H9 (cell line): ENCODE measurements at regions not wholly inside any gene's neighbourhood (a gene's known extent, or its start where the extent isn't known, plus 50 kb on each side); places are given as distances from the start of the nearest gene placed in this dataset.

Experiments
- DNase-seq: peaks from one replicate; pipeline ENCODE4 v3.0.0-alpha.2; 2017
- H2AFZ ChIP-seq: one replicate; pipeline ENCODE4 v1.6.1; 2013; ENCODE audit warnings: mild to moderate bottlenecking, low read length, control low read depth, moderate library complexity
- H2AK5ac ChIP-seq: 2 replicates; pipeline ENCODE4 v1.6.1; 2013; ENCODE audit warnings: low read length, control low read depth, mixed read lengths; ENCODE audit not compliant: insufficient read length
- H2BK120ac ChIP-seq: one replicate; pipeline ENCODE4 v1.6.1; 2013; ENCODE audit warnings: low read depth, mild to moderate bottlenecking, low read length, control low read depth, inconsistent platforms; ENCODE audit not compliant: poor library complexity, severe bottlenecking
- H2BK12ac ChIP-seq: 2 replicates; pipeline ENCODE4 v1.6.1; 2013; ENCODE audit warnings: low read length, control low read depth, mixed read lengths, low read depth; ENCODE audit not compliant: insufficient read length
- H2BK15ac ChIP-seq: 2 replicates; pipeline ENCODE4 v1.6.1; 2013; ENCODE audit warnings: low read depth, low read length, control low read depth
- H2BK20ac ChIP-seq: one replicate; pipeline ENCODE4 v1.6.1; 2013; ENCODE audit warnings: low read depth, mild to moderate bottlenecking, low read length, control low read depth, inconsistent platforms; ENCODE audit not compliant: poor library complexity, severe bottlenecking
- H2BK5ac ChIP-seq: 2 replicates; pipeline ENCODE4 v1.6.1; 2013; ENCODE audit warnings: low read length, control low read depth, mixed read lengths; ENCODE audit not compliant: insufficient read length
- H3K14ac ChIP-seq: 2 replicates; pipeline ENCODE4 v1.6.1; 2013; ENCODE audit warnings: low read length, control low read depth; ENCODE audit not compliant: insufficient read depth
- H3K18ac ChIP-seq: 2 replicates; pipeline ENCODE4 v1.6.1; 2013; ENCODE audit warnings: low read depth, mild to moderate bottlenecking, mixed read lengths, low read length, control low read depth; ENCODE audit not compliant: insufficient read length
- H3K23ac ChIP-seq: 2 replicates; pipeline ENCODE4 v1.6.1; 2013; ENCODE audit warnings: low read length, control low read depth, mixed read lengths, low read depth; ENCODE audit not compliant: insufficient read length
- H3K23me2 ChIP-seq: 2 replicates; pipeline ENCODE4 v1.6.1; 2013; ENCODE audit warnings: low read depth, mild to moderate bottlenecking, mixed read lengths, low read length, control low read depth; ENCODE audit not compliant: insufficient read length, poor library complexity, severe bottlenecking
- H3K27ac ChIP-seq: 2 replicates; pipeline ENCODE4 v1.5.1; 2013; ENCODE audit warnings: low read length, control low read depth, mixed read lengths, low read depth; ENCODE audit not compliant: insufficient read length
- H3K27me3 ChIP-seq: 2 replicates; pipeline ENCODE4 v1.6.1; 2013; ENCODE audit warnings: low read length, control low read depth, inconsistent platforms; ENCODE audit not compliant: insufficient read depth
- H3K4ac ChIP-seq: 2 replicates; pipeline ENCODE4 v1.6.1; 2013; ENCODE audit warnings: low read depth, mild to moderate bottlenecking, control low read depth, inconsistent platforms, low read length, moderate library complexity
- H3K4me1 ChIP-seq: 2 replicates; pipeline ENCODE4 v1.6.1; 2013; ENCODE audit warnings: low read length, control low read depth, inconsistent platforms; ENCODE audit not compliant: insufficient read depth
- H3K4me2 ChIP-seq: 2 replicates; pipeline ENCODE4 v1.6.1; 2013; ENCODE audit warnings: low read length, control low read depth, mixed read lengths; ENCODE audit not compliant: insufficient read length, insufficient read depth
- H3K56ac ChIP-seq: 2 replicates; pipeline ENCODE4 v1.6.1; 2013; ENCODE audit warnings: low read depth, mild to moderate bottlenecking, mixed read lengths, low read length, control low read depth; ENCODE audit not compliant: insufficient read length
- H3K79me1 ChIP-seq: 2 replicates; pipeline ENCODE4 v1.6.1; 2013; ENCODE audit warnings: low read depth, mild to moderate bottlenecking, moderate library complexity, low read length, control low read depth, inconsistent platforms; ENCODE audit not compliant: insufficient read depth, poor library complexity, severe bottlenecking
- H3K79me2 ChIP-seq: 2 replicates; pipeline ENCODE4 v1.6.1; 2013; ENCODE audit warnings: low read length, control low read depth, inconsistent platforms; ENCODE audit not compliant: insufficient read depth
- H3K9ac ChIP-seq: 2 replicates; pipeline ENCODE4 v1.6.1; 2013; ENCODE audit warnings: low read length, control low read depth, mixed read lengths; ENCODE audit not compliant: insufficient read length; ENCODE audit errors: extremely low read depth
- H3K9me3 ChIP-seq: one replicate; pipeline ENCODE4 v1.6.1; 2013; ENCODE audit warnings: low read depth, low read length, inconsistent platforms; ENCODE audit not compliant: control insufficient read depth
- H3T11ph ChIP-seq: one replicate; pipeline ENCODE4 v1.6.1; 2013; ENCODE audit warnings: mild to moderate bottlenecking, low read length, control low read depth, inconsistent platforms
- H4K20me1 ChIP-seq: one replicate; pipeline ENCODE4 v1.6.1; 2013; ENCODE audit not compliant: control insufficient read depth, insufficient read length, insufficient read depth
- H4K5ac ChIP-seq: 2 replicates; pipeline ENCODE4 v1.6.1; 2013; ENCODE audit warnings: low read depth, mild to moderate bottlenecking, mixed read lengths, low read length, control low read depth; ENCODE audit not compliant: insufficient read length
- H4K8ac ChIP-seq: replicated peaks from 2 replicates; pipeline ENCODE4 v1.6.1; 2013; ENCODE audit warnings: low read length, control low read depth, mixed read lengths, low read depth; ENCODE audit not compliant: insufficient read length
- H4K91ac ChIP-seq: 2 replicates; pipeline ENCODE4 v1.6.1; 2013; ENCODE audit warnings: low read depth, mild to moderate bottlenecking, moderate library complexity, mixed read lengths, low read length, control low read depth; ENCODE audit not compliant: insufficient read length
- H3K27ac Mint-ChIP-seq, 3 experiments: 2 replicates in 2 of 3; 3 replicates in 1 of 3; pipeline ENCODE4 v1.8.0; 2020 to 2021; ENCODE audit warnings: mixed read lengths in 3 of 3, mild to moderate bottlenecking in 1 of 3, moderate library complexity in 1 of 3
- H3K27me3 Mint-ChIP-seq: 2 replicates; pipeline ENCODE4 v1.8.0; 2021; ENCODE audit warnings: low read depth, mild to moderate bottlenecking, moderate library complexity, mixed read lengths
- H3K36me3 Mint-ChIP-seq, 3 experiments: 2 replicates in 2 of 3; 3 replicates in 1 of 3; pipeline ENCODE4 v1.8.0; 2020 to 2021; ENCODE audit warnings: low read depth in 3 of 3, mixed read lengths in 3 of 3; ENCODE audit not compliant: insufficient read depth in 1 of 3
- H3K4me1 Mint-ChIP-seq, 2 experiments: 2 replicates each; pipeline ENCODE4 v1.8.0; 2020; ENCODE audit warnings: mixed read lengths in 2 of 2
- H3K4me3 Mint-ChIP-seq, 2 experiments: 2 replicates in 1 of 2; 3 replicates in 1 of 2; pipeline ENCODE4 v1.8.0; 2020 to 2021; ENCODE audit warnings: mild to moderate bottlenecking in 2 of 2, mixed read lengths in 2 of 2, moderate library complexity in 1 of 2
- H3K9me3 Mint-ChIP-seq, 2 experiments: 2 replicates in 1 of 2; 3 replicates in 1 of 2; pipeline ENCODE4 v1.8.0; 2020; ENCODE audit warnings: mild to moderate bottlenecking in 2 of 2, mixed read lengths in 2 of 2, moderate library complexity in 1 of 2
- WGBS: extraction: QIAGEN DNeasy Blood & Tissue Kit; methylation state at CpG from one replicate; pipeline ENCODE4 v1.1.7; 2013; ENCODE audit warnings: missing lambda C conversion rate, low lambda C conversion rate, mixed read lengths; ENCODE audit not compliant: insufficient read length; ENCODE audit errors: extremely low coverage; 5-methylcytosine and 5-hydroxymethylcytosine counted together
- TF ChIP-seq, protein P1 (sequence below): fragments of 200-600 bp; sonication (generic); conservative IDR thresholded peaks from 3 replicates; pipeline ENCODE4 v1.8.0; 2021; ENCODE audit warnings: antibody characterized with exemption, mild to moderate bottlenecking

- Histone ChIP-seq H4K91ac (no peak overlapping the region), H3K23me2 (no peaks in the 10 kb centered on the region), H4K5ac (no peak overlapping the region), H2BK5ac (no peak overlapping the region), H3K79me1 (no peaks in the 10 kb centered on the region), H3K4me2 (no peak overlapping the region), H3K18ac (no peak overlapping the region), H3K9me3 (no peaks in the 10 kb centered on the region), H3K79me2 (no peaks in the 10 kb centered on the region), H3K23ac (no peak overlapping the region), H3K9ac (no peak overlapping the region), H2AK5ac (no peak overlapping the region), H4K20me1 (no peaks in the 10 kb centered on the region), H2BK20ac (no peak overlapping the region), H3K56ac (no peak overlapping the region), H2BK12ac (no peak overlapping the region), H3K4ac (no peak overlapping the region), H3K4me1 (no peaks in the 10 kb centered on the region), H2AFZ (no peak overlapping the region), H3K14ac (no peak overlapping the region; the same call in 1 of the 2 replicates), H2BK120ac (no peak overlapping the region), H3T11ph (no peak overlapping the region), H4K8ac (no peak overlapping the region), H2BK15ac (no peak overlapping the region), H3K27ac (no peak overlapping the region), H3K27me3 (no peaks in the 10 kb centered on the region)
- peaks cover 2 to 5% of the 10 kb centered on the region in 2 experiments; a peak in 3 of 4 replicates for H3K4me1 Mint-ChIP-seq
- peak overlapping the region in 1 of 3 experiments; percentile 63; a peak in 1 of 7 replicates for H3K27ac Mint-ChIP-seq
- H3K27me3 Mint-ChIP-seq = peaks cover 20% of the 10 kb centered on the region
- no peak overlapping the region for H3K4me3 Mint-ChIP-seq
- WGBS = no CpG with 5 or more reads among the region's 7 CpGs
- no peak for DNase-seq
- no peaks in the 10 kb centered on the region for H3K36me3 Mint-ChIP-seq
- TF ChIP-seq, protein P1, sequence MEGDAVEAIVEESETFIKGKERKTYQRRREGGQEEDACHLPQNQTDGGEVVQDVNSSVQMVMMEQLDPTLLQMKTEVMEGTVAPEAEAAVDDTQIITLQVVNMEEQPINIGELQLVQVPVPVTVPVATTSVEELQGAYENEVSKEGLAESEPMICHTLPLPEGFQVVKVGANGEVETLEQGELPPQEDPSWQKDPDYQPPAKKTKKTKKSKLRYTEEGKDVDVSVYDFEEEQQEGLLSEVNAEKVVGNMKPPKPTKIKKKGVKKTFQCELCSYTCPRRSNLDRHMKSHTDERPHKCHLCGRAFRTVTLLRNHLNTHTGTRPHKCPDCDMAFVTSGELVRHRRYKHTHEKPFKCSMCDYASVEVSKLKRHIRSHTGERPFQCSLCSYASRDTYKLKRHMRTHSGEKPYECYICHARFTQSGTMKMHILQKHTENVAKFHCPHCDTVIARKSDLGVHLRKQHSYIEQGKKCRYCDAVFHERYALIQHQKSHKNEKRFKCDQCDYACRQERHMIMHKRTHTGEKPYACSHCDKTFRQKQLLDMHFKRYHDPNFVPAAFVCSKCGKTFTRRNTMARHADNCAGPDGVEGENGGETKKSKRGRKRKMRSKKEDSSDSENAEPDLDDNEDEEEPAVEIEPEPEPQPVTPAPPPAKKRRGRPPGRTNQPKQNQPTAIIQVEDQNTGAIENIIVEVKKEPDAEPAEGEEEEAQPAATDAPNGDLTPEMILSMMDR = no peak
- no peaks in the 10 kb centered on the region for H3K9me3 Mint-ChIP-seq
Observed at GRCh38 chr17:77859035-77859810, 99.3 kb upstream of the TNRC6C start.
